OCI-M2 (cell line): ENCODE measurements at regions not wholly inside any gene's neighbourhood (a gene's known extent, or its start where the extent isn't known, plus 50 kb on each side); places are given as distances from the start of the nearest gene placed in this dataset.
A peak's percentile ranks its signal among the peaks of the same experiment; 100 is the strongest.
"Not testable (repeated sequence)": the region's sequence is repeated elsewhere in the genome, so short reads cannot be mapped to it uniquely, and the experiment has no call there.

Experiments used
- DNase-seq: peaks from one replicate; lab custom pipeline; 2025; ENCODE audit not compliant: unreplicated experiment; lab: John Stamatoyannopoulos, UW

GRCh38 chr12:45490232-45490881 lies 239.1 kb upstream of the ARID2 start:
- no peak for DNase-seq

GRCh38 chr12:45494279-45494678 lies 235.2 kb upstream of the ARID2 start:
- DNase-seq: no peak

DNA sequence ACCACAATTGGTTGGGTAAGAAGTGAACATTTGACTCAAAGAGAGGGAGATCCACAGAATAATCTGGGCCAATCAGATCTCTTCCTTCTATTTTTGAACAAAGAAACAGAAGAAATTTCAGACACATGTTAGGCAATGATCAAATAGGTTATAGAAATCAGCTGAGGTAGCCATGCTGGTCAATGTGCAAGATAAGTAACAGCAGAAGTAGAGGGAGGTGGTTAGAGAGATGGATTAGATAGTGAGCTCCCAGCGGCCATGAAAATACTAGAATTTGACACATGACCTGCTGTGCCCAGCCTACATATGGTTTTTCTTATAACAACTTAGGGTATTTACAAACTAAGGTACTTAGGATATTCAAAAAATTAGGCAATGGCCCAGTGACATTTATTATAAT lies 230.9 kb upstream of the ARID2 start:
- no peak for DNase-seq

DNA sequence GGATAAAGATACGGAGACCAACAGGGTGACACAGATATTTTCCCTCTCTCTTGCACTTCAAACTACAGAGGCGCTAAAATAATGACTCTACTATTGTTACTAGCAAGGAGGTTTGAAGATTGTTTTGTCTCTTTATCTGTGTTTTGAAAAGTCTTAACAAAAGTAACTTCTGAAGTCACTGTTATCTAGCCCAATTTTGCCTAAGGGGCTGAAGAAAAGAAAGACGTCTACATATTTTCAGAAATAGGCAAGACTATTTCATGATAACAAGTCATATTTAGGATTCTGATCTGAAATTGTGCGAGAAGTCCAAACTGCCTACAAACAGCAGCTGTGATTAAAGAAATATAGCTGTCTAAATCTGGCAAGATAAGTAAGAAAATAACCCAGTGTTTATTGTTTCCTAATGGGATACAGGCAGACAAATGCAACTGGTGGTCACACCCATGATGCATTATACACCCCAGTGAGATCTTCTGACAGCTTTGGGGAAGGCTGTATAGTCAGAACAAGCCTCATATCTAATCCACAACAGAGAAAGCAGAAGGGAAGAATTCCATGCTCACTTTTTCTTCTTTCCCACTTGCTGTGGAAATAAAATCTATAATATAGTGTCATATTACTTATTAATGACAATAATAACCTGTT lies 226.9 kb upstream of the ARID2 start:
- DNase-seq: no peak

GRCh38 chr12:45503899-45504298 lies 225.6 kb upstream of the ARID2 start:
- DNase-seq: no peak

- DNase-seq: no peak
These were observed 225.0 kb upstream of the ARID2 start for GRCh38 chr12:45504316-45505010.

DNA sequence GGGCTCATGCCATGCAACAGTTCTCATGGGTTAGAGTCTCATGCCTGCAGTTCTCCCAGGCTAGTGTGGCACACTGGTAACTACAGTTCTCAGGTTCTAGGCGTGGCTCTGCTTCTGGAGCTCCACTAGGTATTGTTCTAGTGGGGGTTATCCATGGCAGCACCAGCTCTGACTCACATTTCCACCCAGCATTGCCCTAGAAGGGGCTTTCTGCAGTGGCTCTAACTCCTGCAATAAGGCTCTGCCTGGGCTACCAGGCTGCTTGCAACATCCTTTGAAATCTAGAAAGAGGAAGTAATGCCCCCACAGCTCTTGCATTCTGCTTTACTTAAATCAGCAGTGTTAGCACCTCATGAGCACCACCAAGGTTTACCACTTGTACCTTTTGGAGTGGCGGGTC lies 220.3 kb upstream of the ARID2 start:
- DNase-seq: no peak

GRCh38 chr12:45509621-45510020 lies 219.9 kb upstream of the ARID2 start:
- no peak for DNase-seq

GRCh38 chr12:45517381-45517780 lies 212.1 kb upstream of the ARID2 start:
- DNase-seq: no peak

- DNase-seq: no peak
These were observed 210.9 kb upstream of the ARID2 start for GRCh38 chr12:45518291-45519235.

DNA sequence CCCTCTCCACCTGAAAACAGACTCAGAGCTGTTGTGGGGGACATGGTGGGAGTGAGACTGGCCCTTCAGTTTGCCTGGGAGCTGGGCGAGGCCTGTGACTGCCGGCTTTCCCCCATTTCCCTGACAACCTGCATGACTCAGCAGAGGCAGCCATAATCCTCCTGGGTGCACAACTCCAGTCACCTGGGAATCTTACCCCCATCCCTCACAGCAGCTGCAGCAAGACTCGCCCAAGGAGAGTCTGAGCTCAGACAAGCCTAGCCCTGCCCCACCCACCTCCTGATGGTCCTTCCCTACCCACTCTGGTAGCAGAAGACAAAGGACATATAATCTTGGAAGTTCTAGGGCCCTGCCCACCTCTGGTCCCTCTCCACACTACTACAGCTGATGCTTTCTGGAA lies 207.3 kb upstream of the ARID2 start:
- no peak for DNase-seq

DNA sequence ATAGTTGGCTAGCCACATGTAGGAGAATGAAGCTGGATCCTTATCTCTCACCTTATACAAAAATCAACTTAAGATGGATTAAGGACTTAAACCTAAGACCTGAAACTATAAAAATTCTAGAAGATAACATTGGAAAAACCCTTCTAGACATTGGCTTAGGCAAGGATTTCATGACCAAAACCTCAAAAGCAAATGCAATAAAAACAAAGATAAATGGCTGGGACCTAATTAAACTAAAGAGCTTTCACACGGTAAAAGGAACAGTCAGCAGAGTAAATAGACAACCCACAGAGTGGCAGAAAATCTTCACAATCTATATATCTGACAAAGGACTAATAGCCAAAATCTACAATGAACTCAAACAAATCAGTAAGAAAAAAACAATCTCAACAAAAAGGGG lies 202.7 kb upstream of the ARID2 start:
- not testable (repeated sequence) for DNase-seq

DNA sequence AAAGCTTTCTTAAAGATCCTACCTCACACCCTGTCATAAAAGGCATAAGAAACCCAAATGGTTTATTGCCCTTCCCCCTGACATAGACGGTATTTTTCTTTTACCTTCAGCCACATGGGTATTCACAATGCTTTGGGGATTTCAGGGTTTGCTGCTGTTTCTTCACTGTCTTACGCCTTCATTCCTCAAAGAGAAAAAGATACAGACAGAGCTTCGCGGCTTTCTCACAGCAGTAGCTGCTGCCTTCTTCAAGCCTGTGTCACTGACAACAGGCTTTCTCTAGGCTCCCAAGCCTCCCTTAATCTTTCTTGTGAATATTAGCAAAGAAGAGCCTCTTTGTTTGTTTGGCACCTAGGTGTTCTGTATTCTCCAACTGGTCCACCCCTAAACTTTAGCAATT lies 197.4 kb upstream of the ARID2 start:
- DNase-seq: no peak

GRCh38 chr12:45535610-45536180 lies 193.8 kb upstream of the ARID2 start:
- no peak for DNase-seq

DNA sequence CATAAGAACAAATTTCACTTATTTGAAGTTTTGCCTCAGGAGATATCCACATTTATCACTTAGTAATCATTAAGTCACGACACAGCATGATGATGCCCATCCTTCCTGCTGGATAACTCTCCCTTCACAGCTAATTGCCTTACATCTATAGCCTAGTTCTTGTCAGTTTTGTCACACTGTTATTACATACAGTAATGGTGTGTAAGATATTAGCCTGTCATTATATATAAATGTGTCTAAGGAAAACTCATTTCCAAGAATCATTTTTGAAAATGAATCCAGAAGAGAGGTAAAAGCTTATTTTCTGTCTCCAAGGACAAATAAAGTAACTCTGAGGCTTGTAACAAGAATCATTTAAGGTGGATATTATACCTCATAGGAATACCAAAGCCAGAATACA lies 193.2 kb upstream of the ARID2 start:
- no peak for DNase-seq

DNA sequence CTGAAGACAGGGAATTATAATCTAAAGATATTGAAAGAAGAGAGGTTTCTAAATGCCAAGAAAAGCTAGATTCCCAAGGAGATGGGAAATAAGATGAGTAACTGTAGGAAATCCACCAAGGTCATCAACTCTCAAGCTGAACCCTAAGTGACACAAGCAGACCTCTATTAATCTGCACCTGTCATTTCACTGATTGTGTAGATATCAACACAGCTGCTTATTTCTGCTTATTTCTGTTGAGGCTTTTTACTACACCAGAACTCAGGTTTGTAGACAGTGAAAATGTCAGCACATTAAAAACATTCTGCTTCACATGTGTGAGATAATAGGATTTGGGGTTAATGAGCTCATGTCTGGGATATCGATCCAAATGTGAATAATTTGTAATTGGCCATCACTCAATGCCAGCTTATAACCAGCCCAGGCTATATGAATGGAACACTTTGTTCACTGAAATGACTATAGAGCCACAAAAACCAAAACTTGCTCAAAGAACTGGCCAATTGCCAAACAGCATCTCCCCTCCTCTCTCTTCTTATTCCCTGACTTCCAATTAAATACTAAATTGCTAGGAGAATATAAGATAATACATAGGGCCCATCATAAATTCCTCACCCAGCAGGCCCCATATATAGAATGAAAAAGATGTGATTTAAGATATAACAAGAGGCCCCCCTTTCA lies 188.7 kb upstream of the ARID2 start:
- no peak for DNase-seq

DNA sequence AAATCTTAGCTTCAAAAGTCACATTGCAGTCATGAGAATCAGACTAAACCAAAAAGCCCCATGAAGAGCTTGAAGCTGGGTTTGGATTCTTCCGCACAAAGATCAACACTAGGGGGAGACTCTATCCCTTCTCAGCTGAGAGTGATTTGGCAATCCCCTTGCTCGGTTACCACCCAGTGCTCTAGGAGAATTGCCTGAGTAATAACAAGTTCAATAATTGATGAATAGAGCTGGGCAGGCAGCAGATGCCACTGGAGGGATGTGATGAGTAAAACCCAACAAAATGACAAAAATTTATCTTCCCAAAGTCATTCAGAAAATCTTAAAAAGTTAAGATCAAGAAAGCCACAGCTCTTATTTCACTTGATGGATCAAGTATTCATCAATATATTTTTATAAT lies 185.6 kb upstream of the ARID2 start:
- peak; percentile 66 for DNase-seq

DNA sequence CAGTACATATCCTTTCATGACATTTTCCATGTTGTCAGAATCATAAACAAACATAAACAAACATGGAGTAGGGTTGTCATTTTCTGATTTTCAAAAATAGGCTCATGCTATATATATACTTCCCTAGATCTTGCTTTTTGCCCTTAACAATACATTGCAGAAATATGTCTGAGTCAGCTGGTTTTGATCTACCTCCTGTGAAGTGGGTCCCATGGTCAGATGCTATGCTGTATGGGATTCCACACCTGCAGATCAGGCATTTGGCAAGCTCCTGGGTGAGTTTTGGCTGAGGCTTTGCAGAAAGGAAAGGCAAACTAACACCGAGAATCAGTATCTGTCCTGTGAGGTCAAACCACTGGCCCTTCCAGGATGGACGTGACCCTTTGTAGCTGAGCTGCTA lies 183.0 kb upstream of the ARID2 start:
- DNase-seq: no peak

GRCh38 chr12:45547132-45547531 lies 182.4 kb upstream of the ARID2 start:
- no peak for DNase-seq

DNA sequence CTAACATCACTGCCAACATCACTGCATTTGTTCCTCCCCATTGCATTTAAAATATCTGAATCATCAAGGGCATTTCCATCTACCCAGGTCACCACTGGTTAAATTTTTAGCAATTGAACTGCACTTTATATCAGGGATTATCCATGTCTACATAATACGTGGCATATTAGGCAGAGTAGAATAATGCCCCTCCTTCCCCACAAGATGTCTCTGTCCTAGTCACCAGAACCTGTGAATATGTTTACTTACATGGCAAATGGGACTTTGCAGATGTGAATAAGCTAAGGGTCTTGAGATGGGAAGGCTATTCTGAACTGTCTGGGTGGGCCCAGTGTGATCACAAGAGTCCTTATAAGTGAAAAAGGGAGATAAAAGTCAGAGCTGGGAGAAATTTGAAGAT lies 181.7 kb upstream of the ARID2 start:
- DNase-seq: no peak
